IMR-90 (cell line): ENCODE measurements at regions not wholly inside any gene's neighbourhood (a gene's known extent, or its start where the extent isn't known, plus 50 kb on each side); places are given as distances from the start of the nearest gene placed in this dataset.
A peak's percentile ranks its signal among the peaks of the same experiment; 100 is the strongest.

Experiments used
- ATAC-seq: fragments of 200-7000 bp; cut with Tn5 transposase; 2 replicates; pipeline ENCODE4 v1.9.1; 2020; ENCODE audit warnings: low read depth, mild to moderate bottlenecking, moderate library complexity
- BruUV-seq: library from RNA; stranded (reverse); fragments of 400-500 nt; replicated peaks from 2 replicates; lab custom pipeline; 2021; lab: Mats Ljungman, UMichigan
- CTCF ChIA-PET: fragments of 300-600 bp; formaldehyde crosslinking; extraction: SDS; loops from one replicate; lab custom pipeline; 2021; ENCODE audit warnings: antibody characterized with exemption; lab: Yijun Ruan, JAX
- POLR2A ChIA-PET: fragments of 300-600 bp; sonication (Branson Sonifier 250); formaldehyde crosslinking; loops from one replicate; lab custom pipeline; 2022; ENCODE audit warnings: antibody characterized with exemption; ENCODE audit not compliant: unreplicated experiment; lab: Charles Lee
- DNase-seq: peaks from one replicate; pipeline ENCODE4 v3.0.0; 2013
- H2AFZ ChIP-seq: replicated peaks from 2 replicates; pipeline ENCODE3; 2013; ENCODE audit warnings: low read length, mild to moderate bottlenecking; ENCODE audit not compliant: poor library complexity
- H2AK5ac ChIP-seq: 2 replicates; pipeline ENCODE4 v1.6.1; 2013; ENCODE audit warnings: low read depth, low read length, inconsistent platforms
- H2AK9ac ChIP-seq: replicated peaks from 2 replicates; pipeline ENCODE3; 2013; ENCODE audit warnings: mild to moderate bottlenecking, low read depth, low read length, moderate library complexity; ENCODE audit not compliant: poor library complexity
- H2BK120ac ChIP-seq: 2 replicates; pipeline ENCODE4 v1.6.1; 2013; ENCODE audit warnings: low read depth, low read length, inconsistent platforms
- H2BK15ac ChIP-seq: 3 replicates; pipeline ENCODE4 v1.6.1; 2013; ENCODE audit warnings: low read depth, low read length, inconsistent platforms
- H2BK20ac ChIP-seq: 2 replicates; pipeline ENCODE4 v1.6.1; 2013; ENCODE audit warnings: low read depth, mild to moderate bottlenecking, inconsistent platforms, low read length, moderate library complexity
- H2BK5ac ChIP-seq: 2 replicates; pipeline ENCODE4 v1.6.1; 2013; ENCODE audit warnings: mild to moderate bottlenecking, low read depth, low read length, inconsistent platforms; ENCODE audit not compliant: poor library complexity, severe bottlenecking
- H3K14ac ChIP-seq: replicated peaks from 2 replicates; pipeline ENCODE4 v1.6.1; 2013; ENCODE audit warnings: low read depth, low read length, inconsistent platforms
- H3K18ac ChIP-seq: 2 replicates; pipeline ENCODE4 v1.6.1; 2013; ENCODE audit warnings: low read depth, low read length, control low read depth
- H3K23ac ChIP-seq: 2 replicates; pipeline ENCODE4 v1.6.1; 2013; ENCODE audit warnings: low read depth, low read length, inconsistent platforms
- H3K27ac ChIP-seq: 2 replicates; pipeline ENCODE4 v1.5.1; 2013; ENCODE audit warnings: mild to moderate bottlenecking, control low read depth, low read length; ENCODE audit not compliant: insufficient read depth
- H3K27me3 ChIP-seq: 2 replicates; pipeline ENCODE4 v1.6.1; 2013; ENCODE audit warnings: low read length; ENCODE audit not compliant: control insufficient read depth, insufficient read depth
- H3K36me3 ChIP-seq: 2 replicates; pipeline ENCODE4 v1.6.1; 2013; ENCODE audit warnings: low read length, mixed read lengths; ENCODE audit not compliant: control insufficient read depth, insufficient read depth
- H3K4ac ChIP-seq: 2 replicates; pipeline ENCODE4 v1.6.1; 2013; ENCODE audit warnings: low read depth, low read length, inconsistent platforms
- H3K4me1 ChIP-seq: 2 replicates; pipeline ENCODE4 v1.6.1; 2013; ENCODE audit warnings: low read length, mixed read lengths; ENCODE audit not compliant: control insufficient read depth, insufficient read depth
- H3K4me2 ChIP-seq: 2 replicates; pipeline ENCODE4 v1.6.1; 2013; ENCODE audit warnings: low read depth, mild to moderate bottlenecking, control low read depth, low read length, moderate library complexity
- H3K4me3 ChIP-seq: 2 replicates; pipeline ENCODE4 v1.5.1; 2013; ENCODE audit warnings: low read depth, mild to moderate bottlenecking, control low read depth, low read length, moderate library complexity; ENCODE audit not compliant: insufficient read depth
- H3K56ac ChIP-seq: 2 replicates; pipeline ENCODE4 v1.6.1; 2013; ENCODE audit warnings: low read length, inconsistent platforms; ENCODE audit not compliant: insufficient read depth; ENCODE audit errors: extremely low read depth
- H3K79me1 ChIP-seq, 2 experiments: 2 replicates each; pipeline ENCODE4 v1.6.1; 2013; ENCODE audit warnings: low read length in 2 of 2, inconsistent platforms in 1 of 2, low read depth in 1 of 2
- H3K9ac ChIP-seq: 2 replicates; pipeline ENCODE4 v1.6.1; 2013; ENCODE audit warnings: low read depth, low read length, control low read depth
- H3K9me1 ChIP-seq: 2 replicates; pipeline ENCODE4 v1.6.1; 2013; ENCODE audit warnings: low read length, inconsistent platforms; ENCODE audit not compliant: insufficient read depth
- H3K9me3 ChIP-seq: 2 replicates; pipeline ENCODE4 v1.6.1; 2013; ENCODE audit warnings: low read length; ENCODE audit not compliant: control insufficient read depth, insufficient read depth
- H4K20me1 ChIP-seq: 2 replicates; pipeline ENCODE4 v1.6.1; 2013; ENCODE audit warnings: low read length, inconsistent platforms; ENCODE audit not compliant: insufficient read depth
- H4K5ac ChIP-seq: 2 replicates; pipeline ENCODE4 v1.6.1; 2013; ENCODE audit warnings: mild to moderate bottlenecking, low read depth, low read length, control low read depth
- H4K8ac ChIP-seq, 2 experiments: 2 replicates each; pipeline ENCODE4 v1.6.1; 2013; ENCODE audit warnings: low read depth in 2 of 2, low read length in 2 of 2, control low read depth in 1 of 2, inconsistent platforms in 1 of 2
- H4K91ac ChIP-seq: 2 replicates; pipeline ENCODE4 v1.6.1; 2013; ENCODE audit warnings: low read depth, low read length, inconsistent platforms; ENCODE audit not compliant: insufficient read depth
- CEBPB ChIP-seq: IDR thresholded peaks from 2 replicates; pipeline ENCODE4 v1.6.1; 2012; ENCODE audit warnings: low read depth, low read length, improper control_type of control experiment
- CHD1 ChIP-seq: IDR thresholded peaks from 2 replicates; pipeline ENCODE4 v1.6.1; 2012; ENCODE audit warnings: low read depth, low read length, improper control_type of control experiment
- CTCF ChIP-seq: conservative IDR thresholded peaks from 2 replicates; pipeline ENCODE4 v1.5.1; 2012; ENCODE audit warnings: mild to moderate bottlenecking, low read depth, low read length, improper control_type of control experiment
- RCOR1 ChIP-seq: IDR thresholded peaks from 2 replicates; pipeline ENCODE4 v1.6.1; 2012; ENCODE audit warnings: mild to moderate bottlenecking, low read length, improper control_type of control experiment; ENCODE audit not compliant: insufficient replicate concordance
- SMC3 ChIP-seq: fragments of 150-350 bp; IDR thresholded peaks from 2 replicates; pipeline ENCODE4 v1.6.1; 2016; ENCODE audit warnings: low read depth, mild to moderate bottlenecking, antibody characterized with exemption, low read length, moderate library complexity
- WGBS, 2 experiments: methylation state at CpG; one replicate each; pipeline versions ENCODE4 v1.1.5 to v1.1.7; 2013; ENCODE audit warnings: missing lambda C conversion rate in 2 of 2; ENCODE audit not compliant: insufficient read length in 1 of 2; ENCODE audit errors: extremely low coverage in 2 of 2; 5-methylcytosine and 5-hydroxymethylcytosine counted together
- dilution Hi-C: fragments of 300-500 bp; cut with HindIII; formaldehyde crosslinking; loops from one replicate; pipeline ENCODE4 v1.14.3; 2018; ENCODE audit warnings: low sequenced_read_pairs; ENCODE audit not compliant: unreplicated experiment
- in situ Hi-C: fragments of 300-500 bp; cut with MboI; formaldehyde crosslinking; loops from 3 replicates; pipeline ENCODE4 v1.14.3; 2019; ENCODE audit warnings: low sequenced_read_pairs, inconsistent platforms, mixed read lengths
- intact Hi-C: fragments of 100-400 bp; cut with micrococcal nuclease; formaldehyde crosslinking; loops from 2 replicates; pipeline ENCODE4 v1.10.0; 2022

- Histone ChIP-seq H3K18ac (no peak overlapping the region), H3K36me3 (no peaks in the 10 kb centered on the region), H2AK5ac (no peak overlapping the region), H3K27me3 (no peaks in the 10 kb centered on the region), H3K56ac (no peak overlapping the region), H4K91ac (no peak overlapping the region), H3K4ac (no peak overlapping the region), H3K23ac (no peak overlapping the region), H2BK15ac (no peak overlapping the region), H4K5ac (no peak overlapping the region), H3K14ac (no peak overlapping the region), H4K20me1 (no peaks in the 10 kb centered on the region), H3K9me1 (peaks cover 5% of the 10 kb centered on the region), H3K4me2 (no peak overlapping the region), H3K4me1 (peaks cover 11% of the 10 kb centered on the region), H3K9ac (no peak overlapping the region), H2AK9ac (no peak overlapping the region), H3K27ac (no peak overlapping the region), H2BK120ac (no peak overlapping the region), H3K9me3 (no peaks in the 10 kb centered on the region), H3K4me3 (no peak overlapping the region), H2BK5ac (no peak overlapping the region), H3K79me1 (no peaks in the 10 kb centered on the region), H2AFZ (no peak overlapping the region), H4K8ac (no peak overlapping the region), H2BK20ac (no peak overlapping the region)
- 100% methylated on average over 1 of the region's 2 CpGs; no CpG with 5 or more reads in 1 of the 2 experiments for WGBS, 2 experiments
- TF ChIP-seq SMC3 (peak; percentile 18; the same call in 1 of the 2 replicates), CTCF (0 out of 2 replicates have a peak, but pooled peaks have one; percentile 25), CHD1 (no peak), CEBPB (0 out of 2 replicates have a peak, but pooled peaks have one; percentile 10), RCOR1 (no peak)
- ATAC-seq: no peak
- peak; percentile 25 for DNase-seq
- dilution Hi-C loops (no loop called here), in situ Hi-C loops (no loop called here), intact Hi-C loops (no loop called here)
- ChIA-PET POLR2A (no interaction called here), CTCF (interaction anchor here (0.7 kb wide), 1 partner anchor 11 kb away, joined by 5 read pairs; no protein-coding TSS in a partner anchor)
- BruUV-seq: no TSS peak
These were observed 255.0 kb upstream of the ROPN1 start for GRCh38 chr3:124246949-124247348.
